Retinal pigment epithelial cell (primary cell): ENCODE measurements at regions not wholly inside any gene's neighbourhood (a gene's known extent, or its start where the extent isn't known, plus 50 kb on each side); places are given as distances from the start of the nearest gene placed in this dataset.
A peak's percentile ranks its signal among the peaks of the same experiment; 100 is the strongest.
"Not testable (repeated sequence)": the region's sequence is repeated elsewhere in the genome, so short reads cannot be mapped to it uniquely, and the experiment has no call there.

Experiments
- DNase-seq: peaks from one replicate; pipeline ENCODE4 v3.0.0-alpha.2; 2010; ENCODE audit warnings: low read depth
- H3K4me3 ChIP-seq: 2 replicates; pipeline ENCODE4 v1.5.1; 2011; ENCODE audit warnings: mild to moderate bottlenecking, low read length, control low read depth, moderate library complexity
- CTCF ChIP-seq: conservative IDR thresholded peaks from 2 replicates; pipeline ENCODE4 v1.5.1; 2011; ENCODE audit warnings: low read depth, low read length, control low read depth, inconsistent platforms

- no peak for DNase-seq
- no peak overlapping the region for H3K4me3 ChIP-seq
- TF ChIP-seq CTCF: no peak
Measured at GRCh38 chr9:73054091-73054490, 97.6 kb upstream of the ANXA1 start.

- no peak overlapping the region for H3K4me3 ChIP-seq
- no peak for DNase-seq
- no peak for TF ChIP-seq CTCF
Measured at GRCh38 chr9:73053543-73053942, 98.1 kb upstream of the ANXA1 start.

GRCh38 chr9:73050887-73051550 is 98.2 kb upstream of the ALDH1A1 start:
- TF ChIP-seq CTCF: no peak
- DNase-seq: no peak
- no peak overlapping the region for H3K4me3 ChIP-seq

GRCh38 chr9:73050065-73050816 is 97.4 kb upstream of the ALDH1A1 start:
- H3K4me3 ChIP-seq: no peak overlapping the region
- peak; percentile 44 for TF ChIP-seq CTCF
- peak; percentile 93 for DNase-seq

- H3K4me3 ChIP-seq: no peak overlapping the region
- TF ChIP-seq CTCF: no peak
- no peak for DNase-seq
Measured at GRCh38 chr9:73049280-73049679, 96.4 kb upstream of the ALDH1A1 start.

GRCh38 chr9:73046769-73047168 is 93.9 kb upstream of the ALDH1A1 start:
- no peak for DNase-seq
- TF ChIP-seq CTCF: no peak
- H3K4me3 ChIP-seq: no peak overlapping the region

GRCh38 chr9:73044776-73045175 is 91.9 kb upstream of the ALDH1A1 start:
- H3K4me3 ChIP-seq, DNase-seq: not testable (repeated sequence)
